Ishikawa (cell line): ENCODE measurements at regions not wholly inside any gene's neighbourhood (a gene's known extent, or its start where the extent isn't known, plus 50 kb on each side); places are given as distances from the start of the nearest gene placed in this dataset.

Experiments
- CEBPB ChIP-seq: IDR thresholded peaks from 2 replicates; pipeline ENCODE4 v1.6.1; 2012
- CREB1 ChIP-seq: IDR thresholded peaks from 2 replicates; pipeline ENCODE4 v1.6.1; 2012; ENCODE audit warnings: low read depth
- EP300 ChIP-seq: IDR thresholded peaks from 2 replicates; pipeline ENCODE4 v1.6.1; 2012; ENCODE audit warnings: borderline replicate concordance
- FOXM1 ChIP-seq: IDR thresholded peaks from 2 replicates; pipeline ENCODE4 v1.6.1; 2012; ENCODE audit warnings: low read depth, borderline replicate concordance
- NFIC ChIP-seq: IDR thresholded peaks from 2 replicates; pipeline ENCODE4 v1.6.1; 2012
- RAD21 ChIP-seq: IDR thresholded peaks from 2 replicates; pipeline ENCODE4 v1.6.1; 2012; ENCODE audit warnings: low read depth
- REST ChIP-seq: IDR thresholded peaks from 2 replicates; pipeline ENCODE4 v1.6.1; 2012; ENCODE audit warnings: low read depth, mild to moderate bottlenecking
- TAF1 ChIP-seq: IDR thresholded peaks from 2 replicates; pipeline ENCODE4 v1.6.1; 2012; ENCODE audit warnings: low read depth, mild to moderate bottlenecking
- TCF12 ChIP-seq: IDR thresholded peaks from 2 replicates; pipeline ENCODE4 v1.6.1; 2012; ENCODE audit warnings: low read depth
- YY1 ChIP-seq: IDR thresholded peaks from 2 replicates; pipeline ENCODE4 v1.6.1; 2012; ENCODE audit warnings: low read depth
- ZBTB7A ChIP-seq: IDR thresholded peaks from 2 replicates; pipeline ENCODE4 v1.6.1; 2012; ENCODE audit warnings: low read depth

- TF ChIP-seq TCF12 (no peak), RAD21 (peak; percentile 18; the same call in 1 of the 2 replicates), NFIC (peak; percentile 69), REST (no peak), EP300 (peak; percentile 19; the same call in 1 of the 2 replicates), YY1 (no peak), ZBTB7A (no peak), TAF1 (no peak), CEBPB (no peak), FOXM1 (no peak), CREB1 (no peak)
Observed at GRCh38 chr13:40440990-40441820, 225.2 kb downstream of the FOXO1 start.
